Lower leg skin (tissue), 4 donors: ENCODE measurements at regions not wholly inside any gene's neighbourhood (a gene's known extent, or its start where the extent isn't known, plus 50 kb on each side); places are given as distances from the start of the nearest gene placed in this dataset.

Experiments
- DNase-seq, 2 donors: peaks; one replicate each; pipeline ENCODE4 v3.0.0-alpha.2; 2019; ENCODE audit warnings: low spot score in 2 of 2
- H3K4me3 ChIP-seq: fragments of 200-600 bp; sonication (generic); 2 replicates; pipeline ENCODE4 v1.5.1; 2017; ENCODE audit warnings: mild to moderate bottlenecking, low read depth; ENCODE audit not compliant: poor library complexity, severe bottlenecking
- CTCF ChIP-seq, 3 donors: fragments of 450-650 bp; IDR thresholded peaks; one replicate each; pipeline ENCODE4 v1.5.1; 2016; ENCODE audit warnings: antibody characterized with exemption in 3 of 3, mild to moderate bottlenecking in 3 of 3, moderate library complexity in 2 of 3
- POLR2A ChIP-seq, 2 donors: fragments of 450-650 bp; IDR thresholded peaks; one replicate each; pipeline ENCODE4 v1.6.1; 2016 to 2017; ENCODE audit warnings: antibody characterized with exemption in 2 of 2, mild to moderate bottlenecking in 1 of 2, moderate library complexity in 1 of 2
- WGBS, 2 donors: methylation state at CpG; one replicate each; pipeline ENCODE4 v1.1.5; 2018; 5-methylcytosine and 5-hydroxymethylcytosine counted together
- intact Hi-C: fragments of 100-400 bp; cut with DNase I; formaldehyde crosslinking; loops from one replicate; pipeline ENCODE4 v1.15.0; 2023; ENCODE audit warnings: low total_unique reads

DNA sequence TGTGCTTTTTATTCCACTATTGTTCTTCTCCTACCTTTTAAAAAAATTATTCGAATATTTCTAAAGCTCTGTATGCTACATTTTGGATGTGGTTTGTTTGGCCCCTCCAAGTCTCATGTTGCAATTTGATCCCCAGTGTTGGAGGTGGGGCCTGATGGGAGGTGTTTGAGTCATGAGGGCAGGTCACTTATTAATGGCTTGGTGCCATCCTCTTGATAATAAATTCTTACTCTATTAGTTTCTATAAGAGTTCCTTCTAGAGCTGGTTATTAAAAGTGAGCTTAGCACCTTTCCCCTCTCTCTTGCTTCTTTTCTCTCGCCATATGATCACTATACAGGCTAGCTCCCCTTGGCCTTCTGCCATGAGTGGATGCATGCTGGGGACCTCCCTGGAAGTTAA lies 445.6 kb upstream of the PDE3A start:
- TF ChIP-seq CTCF (IDR thresholded peaks at IDR 0.05): no peak
- TF ChIP-seq POLR2A (IDR thresholded peaks at IDR 0.05): no peak
- no peak for DNase-seq
- 94 to 96% methylated on average over 2 of the region's 2 CpGs for WGBS, 2 donors
- intact Hi-C loops: no loop called here
- H3K4me3 ChIP-seq: no peak overlapping the region

DNA sequence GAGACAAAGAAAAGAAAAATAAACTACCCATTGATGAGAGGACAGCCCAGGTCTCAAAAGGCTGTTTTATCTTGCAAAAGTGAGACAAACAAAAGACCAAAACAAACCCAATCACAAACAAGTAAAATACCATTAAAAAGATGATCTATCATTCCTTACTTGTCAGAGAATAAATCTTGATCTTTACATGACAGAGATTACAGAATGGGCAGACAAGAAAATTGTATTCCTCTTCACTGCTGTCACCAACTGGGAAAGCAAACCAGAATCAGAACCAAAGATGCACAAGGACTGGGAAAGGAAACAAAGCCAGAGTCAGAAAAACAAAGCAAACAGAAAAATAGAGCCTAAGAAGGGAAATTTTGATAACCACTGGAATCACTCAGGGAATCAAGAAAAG lies 444.0 kb upstream of the PDE3A start:
- H3K4me3 ChIP-seq: no peak overlapping the region
- intact Hi-C loops: no loop called here
- no peak for DNase-seq
- TF ChIP-seq POLR2A (IDR thresholded peaks at IDR 0.05): no peak
- no peak for TF ChIP-seq CTCF (IDR thresholded peaks at IDR 0.05)

- no peak for DNase-seq
- 95 to 97% methylated on average over 2 of the region's 2 CpGs for whole genome bisulfite sequencing, 2 donors
- intact Hi-C loops: no loop called here
- H3K4me3 ChIP-seq: no peak overlapping the region
- TF ChIP-seq CTCF (IDR thresholded peaks at IDR 0.05) (no peak), POLR2A (IDR thresholded peaks at IDR 0.05) (no peak)
Observed at GRCh38 chr12:19925841-19926240, 442.5 kb upstream of the PDE3A start.

- WGBS, 2 donors: 92 to 94% methylated on average over 1 of the region's 1 CpG
- no peak for TF ChIP-seq POLR2A (IDR thresholded peaks at IDR 0.05)
- TF ChIP-seq CTCF (IDR thresholded peaks at IDR 0.05): no peak
- no peak for DNase-seq
- intact Hi-C loops: no loop called here
- no peak overlapping the region for H3K4me3 ChIP-seq
Observed at GRCh38 chr12:19926266-19926665, 442.1 kb upstream of the PDE3A start.

GRCh38 chr12:19927661-19928060 lies 440.7 kb upstream of the PDE3A start:
- intact Hi-C loops: no loop called here
- WGBS, 2 donors: 66 to 92% methylated on average over 2 of the region's 2 CpGs

More at GRCh38 chr12:19927661-19928060, 440.7 kb upstream of the PDE3A start:
- no peak overlapping the region for H3K4me3 ChIP-seq
- DNase-seq: no peak
- TF ChIP-seq CTCF (IDR thresholded peaks at IDR 0.05) (no peak), POLR2A (IDR thresholded peaks at IDR 0.05) (no peak)
